ENCODE measurements at regions not wholly inside any gene's neighbourhood (a gene's known extent, or its start where the extent isn't known, plus 50 kb on each side); places are given as distances from the start of the nearest gene placed in this dataset.

- Histone ChIP-seq H3K36me3 (no peaks in the 10 kb centered on the region), H3K27ac (no peak overlapping the region), H3K9me3 (no peaks in the 10 kb centered on the region), H3K27me3 (peaks cover 0 to 9% (median 0%) of the 10 kb centered on the region in 4 donors), H3K4me3 (no peak overlapping the region), H3K4me1 (no peaks in the 10 kb centered on the region)
- TF ChIP-seq POLR2A (IDR thresholded peaks at IDR 0.05) (no peak), CTCF (IDR thresholded peaks at IDR 0.05) (no peak)
- intact Hi-C loops (cut with DNase I), result no loop called here
- DNase-seq, result no peak
- WGBS, 2 donors, result 50 to 63% methylated on average over 2 of the region's 2 CpGs
Observed at GRCh38 chr10:6999232-6999925, 411.5 kb downstream of the SFMBT2 start.

- intact Hi-C loops (cut with DNase I), result no loop called here
- 86 to 90% methylated on average over 2 of the region's 2 CpGs for WGBS, 2 donors
- no peak for DNase-seq
Observed at GRCh38 chr10:6997509-6997908, 413.3 kb downstream of the SFMBT2 start.

GRCh38 chr10:6996431-6996830, 414.4 kb downstream of the SFMBT2 start:
- Histone ChIP-seq H3K27me3 (peaks cover 0 to 15% (median 0%) of the 10 kb centered on the region in 4 donors), H3K4me1 (no peaks in the 10 kb centered on the region), H3K9me3 (no peaks in the 10 kb centered on the region), H3K4me3 (no peak overlapping the region), H3K27ac (no peak overlapping the region), H3K36me3 (no peaks in the 10 kb centered on the region)
- TF ChIP-seq CTCF (IDR thresholded peaks at IDR 0.05) (no peak), POLR2A (IDR thresholded peaks at IDR 0.05) (no peak)
- intact Hi-C loops (cut with DNase I), result no loop called here
- DNase-seq, result no peak
- 50 to 66% methylated on average over 4 of the region's 4 CpGs for WGBS, 2 donors

More at GRCh38 chr10:6997509-6997908, 413.3 kb downstream of the SFMBT2 start:
- TF ChIP-seq CTCF (IDR thresholded peaks at IDR 0.05) (no peak), POLR2A (IDR thresholded peaks at IDR 0.05) (no peak)
- Histone ChIP-seq H3K9me3 (no peaks in the 10 kb centered on the region), H3K27me3 (peaks cover 0 to 15% (median 0%) of the 10 kb centered on the region in 4 donors), H3K27ac (no peak overlapping the region), H3K4me3 (no peak overlapping the region), H3K4me1 (no peaks in the 10 kb centered on the region), H3K36me3 (no peaks in the 10 kb centered on the region)

- Histone ChIP-seq H3K4me3 (no peak overlapping the region), H3K27me3 (peaks cover 0 to 10% (median 0%) of the 10 kb centered on the region in 4 donors), H3K27ac (no peak overlapping the region), H3K9me3 (no peaks in the 10 kb centered on the region), H3K4me1 (no peaks in the 10 kb centered on the region), H3K36me3 (no peaks in the 10 kb centered on the region)
- 60 to 66% methylated on average over 4 of the region's 4 CpGs for WGBS, 2 donors
- intact Hi-C loops (cut with DNase I), result no loop called here
- TF ChIP-seq CTCF (IDR thresholded peaks at IDR 0.05), result no peak
- TF ChIP-seq POLR2A (IDR thresholded peaks at IDR 0.05), result no peak
- DNase-seq, result no peak
Observed at GRCh38 chr10:6995831-6996230, 415.0 kb downstream of the SFMBT2 start.

- Histone ChIP-seq H3K27me3 (peaks cover 0 to 6% (median 0%) of the 10 kb centered on the region in 4 donors), H3K9me3 (no peaks in the 10 kb centered on the region), H3K27ac (no peak overlapping the region), H3K36me3 (no peaks in the 10 kb centered on the region), H3K4me1 (no peaks in the 10 kb centered on the region), H3K4me3 (no peak overlapping the region)
- no peak for TF ChIP-seq POLR2A (IDR thresholded peaks at IDR 0.05)
- TF ChIP-seq CTCF (IDR thresholded peaks at IDR 0.05), result no peak
- 48 to 60% methylated on average over 3 of the region's 3 CpGs for WGBS, 2 donors
- DNase-seq, result no peak
- intact Hi-C loops (cut with DNase I), result no loop called here
Observed at GRCh38 chr10:6995341-6995740, 415.3 kb upstream of the PRKCQ start.

All from esophagus squamous epithelium (tissue), 5 donors.